Ovary (tissue), 7 donors: ENCODE measurements at regions not wholly inside any gene's neighbourhood (a gene's known extent, or its start where the extent isn't known, plus 50 kb on each side); places are given as distances from the start of the nearest gene placed in this dataset.

ENCODE experiments used
- DNase-seq, 5 donors: peaks; one replicate each; pipeline ENCODE4 v3.0.0-alpha.2; 2019 to 2020
- H3K27ac ChIP-seq, 2 donors: fragments of 200-600 bp; one replicate each; pipeline versions ENCODE4 v1.5.1 to v1.8.0; 2019 to 2022
- H3K27me3 ChIP-seq: fragments of 200-600 bp; one replicate; pipeline ENCODE4 v1.8.0; 2022
- H3K36me3 ChIP-seq: fragments of 200-600 bp; sonication (generic); one replicate; pipeline ENCODE4 v1.5.1; 2019
- H3K4me1 ChIP-seq: one replicate; pipeline ENCODE4 v1.8.1; 2013; ENCODE audit warnings: mild to moderate bottlenecking, moderate library complexity; ENCODE audit not compliant: insufficient read depth
- H3K4me3 ChIP-seq: fragments of 200-600 bp; sonication (generic); one replicate; pipeline ENCODE4 v1.5.1; 2017
- H3K9me3 ChIP-seq, 2 donors: fragments of 200-600 bp in 1 of 2; sonication (generic) in 1 of 2; one replicate each; pipeline versions ENCODE4 v1.5.1 to v1.8.1; 2013 to 2019; ENCODE audit warnings: mild to moderate bottlenecking in 1 of 2, moderate library complexity in 1 of 2
- EP300 ChIP-seq: sonication (generic); formaldehyde crosslinking; IDR thresholded peaks from one replicate; pipeline ENCODE4 v1.6.1; 2017; ENCODE audit warnings: antibody characterized with exemption
- POLR2A ChIP-seq: fragments of 450-650 bp; IDR thresholded peaks from one replicate; pipeline ENCODE4 v1.6.1; 2017; ENCODE audit warnings: antibody characterized with exemption, mild to moderate bottlenecking, moderate library complexity
- WGBS, 3 donors: extraction: QIAGEN DNeasy Blood & Tissue Kit in 1 of 3; methylation state at CpG; one replicate each; pipeline versions ENCODE4 v1.1.5 to v1.1.7; 2013 to 2017; 5-methylcytosine and 5-hydroxymethylcytosine counted together
- intact Hi-C, 4 donors: fragments of 100-400 bp; cut with DNase I; formaldehyde crosslinking; loops; one replicate each; pipeline versions ENCODE4 v1.11.0 to v1.15.1; 2022 to 2023
- TF ChIP-seq, protein P1 (sequence below), 3 donors: fragments of 450-650 bp in 2 of 3; fragments of 200-600 bp in 1 of 3; IDR thresholded peaks; one replicate each; pipeline versions ENCODE4 v1.5.1 to v1.8.0; 2016 to 2022; ENCODE audit warnings: antibody characterized with exemption in 3 of 3, mild to moderate bottlenecking in 1 of 3
- donor health status: DM: no; HTN: no; CAD: no; lungs with moderate emphysema.
- donor health status: DM: no; HTN: no; CAD: no.
- donor health status: Bipolar disorder and iron deficiency.
- donor health status: DM: no; HTN: no; CAD: no.
- donor health status: DM: yes; HTN: yes; CAD: no.

- intact Hi-C loops, result no loop called here
- Histone ChIP-seq H3K27ac (no peak overlapping the region), H3K36me3 (no peaks in the 10 kb centered on the region), H3K27me3 (no peaks in the 10 kb centered on the region), H3K4me1 (no peaks in the 10 kb centered on the region), H3K9me3 (no peaks in the 10 kb centered on the region), H3K4me3 (no peak overlapping the region)
- 97 to 100% (median 97%) methylated on average over 1 of the region's 1 CpG for WGBS, 3 donors
- DNase-seq, result no peak
- no peak for TF ChIP-seq EP300
These were observed 67.6 kb upstream of the LCLAT1 start for GRCh38 chr2:30379481-30379880.

GRCh38 chr2:30380824-30381223 is 66.2 kb upstream of the LCLAT1 start:
- 95 to 99% (median 98%) methylated on average over 3 of the region's 3 CpGs for WGBS, 3 donors
- intact Hi-C loops, result no loop called here
- H3K4me1 ChIP-seq, result no peaks in the 10 kb centered on the region
- H3K4me3 ChIP-seq, result no peak overlapping the region
- no peaks in the 10 kb centered on the region for H3K9me3 ChIP-seq
- H3K36me3 ChIP-seq, result no peaks in the 10 kb centered on the region
- no peak for DNase-seq
- no peaks in the 10 kb centered on the region for H3K27me3 ChIP-seq
- TF ChIP-seq POLR2A, result no peak
- TF ChIP-seq EP300, result no peak
- TF ChIP-seq, protein P1, sequence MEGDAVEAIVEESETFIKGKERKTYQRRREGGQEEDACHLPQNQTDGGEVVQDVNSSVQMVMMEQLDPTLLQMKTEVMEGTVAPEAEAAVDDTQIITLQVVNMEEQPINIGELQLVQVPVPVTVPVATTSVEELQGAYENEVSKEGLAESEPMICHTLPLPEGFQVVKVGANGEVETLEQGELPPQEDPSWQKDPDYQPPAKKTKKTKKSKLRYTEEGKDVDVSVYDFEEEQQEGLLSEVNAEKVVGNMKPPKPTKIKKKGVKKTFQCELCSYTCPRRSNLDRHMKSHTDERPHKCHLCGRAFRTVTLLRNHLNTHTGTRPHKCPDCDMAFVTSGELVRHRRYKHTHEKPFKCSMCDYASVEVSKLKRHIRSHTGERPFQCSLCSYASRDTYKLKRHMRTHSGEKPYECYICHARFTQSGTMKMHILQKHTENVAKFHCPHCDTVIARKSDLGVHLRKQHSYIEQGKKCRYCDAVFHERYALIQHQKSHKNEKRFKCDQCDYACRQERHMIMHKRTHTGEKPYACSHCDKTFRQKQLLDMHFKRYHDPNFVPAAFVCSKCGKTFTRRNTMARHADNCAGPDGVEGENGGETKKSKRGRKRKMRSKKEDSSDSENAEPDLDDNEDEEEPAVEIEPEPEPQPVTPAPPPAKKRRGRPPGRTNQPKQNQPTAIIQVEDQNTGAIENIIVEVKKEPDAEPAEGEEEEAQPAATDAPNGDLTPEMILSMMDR (IDR thresholded peaks at IDR 0.05), result no peak
- no peak overlapping the region for H3K27ac ChIP-seq

- H3K4me1 ChIP-seq, result no peaks in the 10 kb centered on the region
- H3K36me3 ChIP-seq, result no peaks in the 10 kb centered on the region
- 81 to 91% (median 87%) methylated on average over 4 of the region's 4 CpGs for WGBS, 3 donors
- no peaks in the 10 kb centered on the region for H3K9me3 ChIP-seq
- TF ChIP-seq EP300 (no peak), POLR2A (no peak)
- TF ChIP-seq, protein P1 (IDR thresholded peaks at IDR 0.05), result no peak
- no peak overlapping the region for H3K4me3 ChIP-seq
- no peaks in the 10 kb centered on the region for H3K27me3 ChIP-seq
- no peak for DNase-seq
- intact Hi-C loops, result no loop called here
- H3K27ac ChIP-seq, result no peak overlapping the region
These were observed 64.8 kb upstream of the LCLAT1 start for GRCh38 chr2:30382162-30382783.

DNA sequence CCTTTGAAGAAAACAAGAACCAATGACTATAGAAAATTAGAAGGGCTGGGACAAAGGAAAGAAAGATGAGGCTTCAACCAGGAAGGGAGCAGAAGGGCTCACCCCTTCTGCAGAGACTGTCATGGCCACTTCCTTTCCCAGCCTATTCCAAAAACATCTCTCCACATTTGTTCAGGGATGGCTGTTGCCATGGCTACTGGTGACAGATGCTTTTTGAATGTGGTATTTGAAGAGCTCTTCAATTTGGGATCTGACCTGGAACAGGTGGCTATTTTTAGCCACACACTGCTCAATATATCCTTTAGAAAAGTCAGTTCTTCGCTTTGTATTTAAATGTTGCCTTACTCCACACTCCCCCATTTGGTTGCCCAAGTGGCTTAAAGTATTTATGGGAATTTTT is 64.1 kb upstream of the LCLAT1 start:
- H3K27me3 ChIP-seq, result no peaks in the 10 kb centered on the region
- no peaks in the 10 kb centered on the region for H3K36me3 ChIP-seq
- H3K4me3 ChIP-seq, result no peak overlapping the region
- no peaks in the 10 kb centered on the region for H3K4me1 ChIP-seq
- 90 to 94% (median 91%) methylated on average over 1 of the region's 1 CpG for whole genome bisulfite sequencing, 3 donors
- intact Hi-C loops, result no loop called here
- TF ChIP-seq POLR2A (no peak), EP300 (no peak)
- TF ChIP-seq, protein P1 (IDR thresholded peaks at IDR 0.05), result no peak
- no peaks in the 10 kb centered on the region for H3K9me3 ChIP-seq
- H3K27ac ChIP-seq, result no peak overlapping the region
- no peak for DNase-seq

- no peak overlapping the region for H3K27ac ChIP-seq
- intact Hi-C loops, result no loop called here
- no peak overlapping the region for H3K4me3 ChIP-seq
- no peaks in the 10 kb centered on the region for H3K4me1 ChIP-seq
- TF ChIP-seq EP300, result no peak
- TF ChIP-seq, protein P1 (IDR thresholded peaks at IDR 0.05), result no peak
- TF ChIP-seq POLR2A, result no peak
- no peak for DNase-seq
- H3K36me3 ChIP-seq, result no peaks in the 10 kb centered on the region
- no peaks in the 10 kb centered on the region for H3K9me3 ChIP-seq
- H3K27me3 ChIP-seq, result no peaks in the 10 kb centered on the region
- 15 to 29% (median 19%) methylated on average over 5 of the region's 5 CpGs for WGBS, 3 donors
These were observed 61.7 kb upstream of the LCLAT1 start for GRCh38 chr2:30385327-30385726.
